ENCODE measurements at regions not wholly inside any gene's neighbourhood (a gene's known extent, or its start where the extent isn't known, plus 50 kb on each side); places are given as distances from the start of the nearest gene placed in this dataset.

GRCh38 chr5:175242207-175242606, 201.8 kb downstream of the DRD1 start:
- TF ChIP-seq CTCF (IDR thresholded peaks at IDR 0.05) (no peak), POLR2A (IDR thresholded peaks at IDR 0.05) (no peak)
